GM21576 (cell line): ENCODE measurements at regions not wholly inside any gene's neighbourhood (a gene's known extent, or its start where the extent isn't known, plus 50 kb on each side); places are given as distances from the start of the nearest gene placed in this dataset.
"Not testable (repeated sequence)": the region's sequence is repeated elsewhere in the genome, so short reads cannot be mapped to it uniquely, and the experiment has no call there.

ENCODE experiments used
- ATAC-seq: cut with Tn5 transposase; IDR thresholded peaks from one replicate; pipeline ENCODE4 v1.9.1; 2021; ENCODE audit warnings: mild to moderate bottlenecking, moderate library complexity; ENCODE audit not compliant: unreplicated experiment

DNA sequence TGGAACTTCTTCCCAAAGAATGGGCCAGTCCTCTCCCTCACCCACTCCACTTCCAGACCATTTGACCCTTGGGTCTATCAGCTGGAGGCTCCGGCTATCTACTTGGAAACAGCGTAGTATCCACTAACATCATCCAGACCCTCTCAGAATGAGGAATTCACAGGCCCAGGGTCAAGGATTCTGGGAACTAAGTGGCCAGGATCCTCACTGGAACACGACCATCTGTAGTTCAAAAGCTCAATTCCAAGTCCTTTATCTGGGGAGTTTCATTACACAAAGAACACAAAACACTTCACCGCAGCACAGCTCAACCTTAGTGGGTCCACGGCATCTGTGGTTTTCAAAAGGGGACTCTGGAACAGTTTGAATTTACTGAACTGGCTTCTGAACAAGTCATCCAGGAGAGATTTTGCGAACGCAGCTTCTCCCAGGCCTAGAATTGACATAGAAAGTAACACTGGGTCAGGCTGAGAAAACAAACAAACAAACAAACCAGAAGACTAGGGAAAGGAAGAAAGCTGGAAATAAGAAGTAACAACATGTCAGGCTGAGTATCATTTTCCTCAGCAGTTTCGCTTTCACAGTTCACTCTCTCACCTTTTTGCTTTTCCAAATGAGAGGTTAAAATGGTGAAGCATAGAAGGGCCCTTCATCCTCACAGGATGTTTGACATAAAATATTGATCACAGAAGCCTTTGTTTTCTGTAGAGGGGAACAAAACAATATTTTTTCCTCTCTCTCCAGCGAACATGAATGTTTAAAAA lies 57.6 kb upstream of the USP6NL start:
- ATAC-seq = no peak

DNA sequence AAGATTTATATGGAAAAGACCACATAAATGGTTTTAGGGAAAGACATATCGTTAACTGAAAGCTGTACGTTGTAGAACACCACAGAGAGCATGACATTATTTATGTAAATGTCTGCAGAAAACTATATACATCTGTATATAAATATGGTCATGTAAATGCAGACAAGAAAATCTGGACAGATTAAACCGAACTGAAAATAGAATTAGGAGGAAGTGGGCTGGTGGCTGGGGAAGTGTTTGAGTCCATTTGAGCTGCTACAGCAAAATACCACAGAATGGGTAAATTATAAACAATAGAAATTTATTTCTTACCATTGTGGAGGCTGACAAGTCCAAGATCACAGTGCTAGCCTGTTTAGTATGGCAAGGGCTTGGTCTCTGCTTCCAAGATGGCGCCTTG lies 56.3 kb upstream of the USP6NL start:
- no peak for ATAC-seq

DNA sequence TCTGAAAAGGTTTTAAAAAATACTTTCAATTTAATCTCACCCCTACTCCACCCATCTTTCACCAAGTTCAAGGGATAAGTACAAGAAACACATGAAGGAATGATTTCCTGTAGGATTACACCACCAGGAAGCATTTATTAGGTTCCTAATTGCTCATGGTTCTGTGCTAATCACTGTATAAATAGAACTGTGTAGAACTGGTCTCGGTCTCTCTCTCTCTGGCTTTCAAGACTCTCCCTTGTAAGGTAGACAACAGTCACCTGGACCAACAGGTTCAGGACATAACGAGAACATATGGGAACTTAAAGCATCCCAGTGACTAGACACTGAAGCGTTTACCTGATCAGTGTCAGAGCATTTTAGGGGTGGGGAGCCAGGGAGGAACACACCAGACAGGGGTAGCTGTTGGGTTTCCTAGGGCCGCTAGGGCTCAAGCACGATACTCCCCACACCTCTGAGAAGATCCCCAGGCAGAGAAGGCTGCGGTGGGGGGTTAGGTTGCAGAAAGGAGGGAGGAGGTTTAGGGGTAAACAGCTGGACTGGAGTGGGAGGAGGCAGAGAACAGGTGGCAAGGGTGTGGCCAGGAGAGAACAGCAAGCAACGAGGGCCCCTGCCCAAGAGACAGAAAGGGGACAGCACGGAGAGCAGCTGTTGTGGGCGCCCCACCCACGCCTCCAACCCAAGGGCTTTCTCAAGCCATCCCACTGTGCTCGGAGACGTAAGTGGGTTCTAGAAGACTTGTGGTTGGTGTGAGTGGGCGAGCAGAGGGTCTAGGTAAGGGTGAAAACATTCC lies 52.5 kb upstream of the USP6NL start:
- ATAC-seq = peak; percentile 75

- ATAC-seq = not testable (repeated sequence)
These were observed 51.7 kb upstream of the USP6NL start for GRCh38 chr10:11663126-11663515.

GRCh38 chr10:11661441-11661840 lies 50.0 kb upstream of the USP6NL start:
- no peak for ATAC-seq
